ENCODE measurements at regions not wholly inside any gene's neighbourhood (a gene's known extent, or its start where the extent isn't known, plus 50 kb on each side); places are given as distances from the start of the nearest gene placed in this dataset.
A peak's percentile ranks its signal among the peaks of the same experiment; 100 is the strongest.

- Mint-ChIP-seq H3K27ac (no peak overlapping the region), H3K27me3 (ENCODE audit: insufficient read depth) (peaks cover 11% of the 10 kb centered on the region), H3K9me3 (peaks cover 19% of the 10 kb centered on the region), H3K4me3 (no peak overlapping the region), H3K36me3 (ENCODE audit: low read depth) (no peaks in the 10 kb centered on the region), H3K4me1 (peaks cover 2% of the 10 kb centered on the region)
- no peak for DNase-seq
- Histone ChIP-seq H3K27me3 (ENCODE audit: control insufficient read depth, insufficient read depth, low read length, poor library complexity, severe bottlenecking) (no peaks in the 10 kb centered on the region), H3K9me3 (ENCODE audit: control insufficient read depth, low read length) (peaks cover 7% of the 10 kb centered on the region), H3K36me3 (ENCODE audit: control insufficient read depth, insufficient read depth, low read length) (no peaks in the 10 kb centered on the region), H3K4me3 (ENCODE audit: low read length) (no peak overlapping the region), H3K4me1 (ENCODE audit: control insufficient read depth, insufficient read depth, low read length) (no peaks in the 10 kb centered on the region), H3K9ac (ENCODE audit: extremely low read depth, low read length, poor library complexity, severe bottlenecking) (no peak overlapping the region), H3K27ac (ENCODE audit: low read depth, low read length) (no peak overlapping the region)
- TF ChIP-seq CTCF (conservative IDR thresholded peaks at IDR 0.05): no peak
- WGBS, 2 experiments (ENCODE audit: insufficient coverage in 1 of 2, insufficient read length in 1 of 2): 92 to 100% methylated on average over 1 of the region's 1 CpG
These were observed 81.3 kb downstream of the SYF2 start for GRCh38 chr1:25150985-25151495.

GRCh38 chr1:25148673-25149300 lies 83.5 kb downstream of the SYF2 start:
- H3K36me3 ChIP-seq (ENCODE audit: control insufficient read depth, insufficient read depth, low read length): no peaks in the 10 kb centered on the region
- WGBS, 2 experiments (ENCODE audit: insufficient coverage in 1 of 2, insufficient read length in 1 of 2): 63 to 100% methylated on average over 1 to 2 of the region's 2 CpGs
- no peak overlapping the region for H3K4me3 ChIP-seq (ENCODE audit: low read length)
- no peaks in the 10 kb centered on the region for H3K27me3 ChIP-seq (ENCODE audit: control insufficient read depth, insufficient read depth, low read length, poor library complexity, severe bottlenecking)
- Mint-ChIP-seq H3K27ac (no peak overlapping the region), H3K27me3 (ENCODE audit: insufficient read depth) (peaks cover 3% of the 10 kb centered on the region), H3K36me3 (ENCODE audit: low read depth) (no peaks in the 10 kb centered on the region), H3K4me1 (peaks cover 2% of the 10 kb centered on the region), H3K9me3 (peaks cover 10% of the 10 kb centered on the region), H3K4me3 (no peak overlapping the region)
- TF ChIP-seq CTCF (conservative IDR thresholded peaks at IDR 0.05): peak; percentile 78
- H3K9me3 ChIP-seq (ENCODE audit: control insufficient read depth, low read length): peaks cover 7% of the 10 kb centered on the region
- H3K4me1 ChIP-seq (ENCODE audit: control insufficient read depth, insufficient read depth, low read length): no peaks in the 10 kb centered on the region
- H3K27ac ChIP-seq (ENCODE audit: low read depth, low read length): no peak overlapping the region
- no peak overlapping the region for H3K9ac ChIP-seq (ENCODE audit: extremely low read depth, low read length, poor library complexity, severe bottlenecking)
- peak; percentile 70 for DNase-seq

- H3K4me1 Mint-ChIP-seq: peaks cover 2% of the 10 kb centered on the region
- 83 to 93% methylated on average over 8 to 15 of the region's 15 CpGs for WGBS, 2 experiments (ENCODE audit: insufficient coverage in 1 of 2, insufficient read length in 1 of 2)
- H3K9me3 ChIP-seq (ENCODE audit: control insufficient read depth, low read length): peaks cover 7% of the 10 kb centered on the region
- H3K36me3 Mint-ChIP-seq (ENCODE audit: low read depth): no peaks in the 10 kb centered on the region
- H3K9me3 Mint-ChIP-seq: peaks cover 10% of the 10 kb centered on the region
- peaks cover 3% of the 10 kb centered on the region for H3K27me3 Mint-ChIP-seq (ENCODE audit: insufficient read depth)
- no peaks in the 10 kb centered on the region for H3K36me3 ChIP-seq (ENCODE audit: control insufficient read depth, insufficient read depth, low read length)
- H3K4me3 Mint-ChIP-seq: no peak overlapping the region
- no peak overlapping the region for H3K27ac Mint-ChIP-seq
- H3K4me1 ChIP-seq (ENCODE audit: control insufficient read depth, insufficient read depth, low read length): no peaks in the 10 kb centered on the region
- no peak overlapping the region for H3K27ac ChIP-seq (ENCODE audit: low read depth, low read length)
- no peak for TF ChIP-seq CTCF (conservative IDR thresholded peaks at IDR 0.05)
- H3K4me3 ChIP-seq (ENCODE audit: low read length): no peak overlapping the region
- no peak overlapping the region for H3K9ac ChIP-seq (ENCODE audit: extremely low read depth, low read length, poor library complexity, severe bottlenecking)
- H3K27me3 ChIP-seq (ENCODE audit: control insufficient read depth, insufficient read depth, low read length, poor library complexity, severe bottlenecking): no peaks in the 10 kb centered on the region
- no peak for DNase-seq
These were observed 85.8 kb downstream of the SYF2 start for GRCh38 chr1:25146451-25146855.
